H1 (cell line): ENCODE measurements at regions not wholly inside any gene's neighbourhood (a gene's known extent, or its start where the extent isn't known, plus 50 kb on each side); places are given as distances from the start of the nearest gene placed in this dataset.

Experiments
- CTCF ChIA-PET: fragments of 300-600 bp; sonication (Branson Sonifier 250); formaldehyde crosslinking; loops from one replicate; lab custom pipeline; 2021; ENCODE audit not compliant: partially characterized antibody; lab: Charles Lee
- POLR2A ChIA-PET: fragments of 300-600 bp; sonication (Branson Sonifier 250); formaldehyde crosslinking; loops from one replicate; lab custom pipeline; 2021; ENCODE audit warnings: inconsistent platforms; ENCODE audit not compliant: partially characterized antibody; lab: Charles Lee
- DNase-seq, 2 experiments: peaks; one replicate each; pipeline versions ENCODE4 v3.0.0 to v3.0.0-alpha.2; 2010 to 2022; ENCODE audit warnings: low spot score in 2 of 2, low read depth in 1 of 2, mixed read lengths in 1 of 2
- FAIRE-seq: peaks from 2 replicates; lab custom pipeline; 2011; peaks lifted over from hg19 to GRCh38; lab: Jason Lieb, UNC
- H2AFZ ChIP-seq: 2 replicates; pipeline ENCODE4 v1.8.1; 2012; ENCODE audit warnings: low read length, inconsistent platforms
- H2AK5ac ChIP-seq: 2 replicates; pipeline ENCODE4 v1.6.1; 2013; ENCODE audit warnings: low read depth, low read length
- H2BK120ac ChIP-seq: replicated peaks from 2 replicates; pipeline ENCODE3; 2013; ENCODE audit warnings: low read depth, low read length, inconsistent platforms
- H2BK12ac ChIP-seq: 2 replicates; pipeline ENCODE4 v1.6.1; 2013; ENCODE audit warnings: low read depth, low read length
- H2BK15ac ChIP-seq: 2 replicates; pipeline ENCODE4 v1.6.1; 2013; ENCODE audit warnings: low read length
- H2BK20ac ChIP-seq: 2 replicates; pipeline ENCODE4 v1.6.1; 2013; ENCODE audit warnings: low read length
- H2BK5ac ChIP-seq: 2 replicates; pipeline ENCODE4 v1.6.1; 2013; ENCODE audit warnings: low read depth, low read length
- H3K14ac ChIP-seq: 2 replicates; pipeline ENCODE4 v1.6.1; 2013; ENCODE audit warnings: inconsistent platforms; ENCODE audit not compliant: insufficient read length
- H3K18ac ChIP-seq: 2 replicates; pipeline ENCODE4 v1.6.1; 2013; ENCODE audit warnings: low read length; ENCODE audit errors: extremely low read depth
- H3K23ac ChIP-seq: 2 replicates; pipeline ENCODE4 v1.6.1; 2013; ENCODE audit warnings: inconsistent platforms; ENCODE audit not compliant: insufficient read length
- H3K23me2 ChIP-seq: 2 replicates; pipeline ENCODE4 v1.6.1; 2013; ENCODE audit warnings: low read depth, low read length
- H3K27ac ChIP-seq: 2 replicates; pipeline ENCODE4 v1.6.1; 2011; ENCODE audit warnings: low read depth, low read length, inconsistent platforms
- H3K27me3 ChIP-seq, 4 experiments: replicated peaks in 1 of 4; 1 replicate in 1 of 4; 2 replicates in 3 of 4; pipeline versions ENCODE4 v1.6.1 to v1.8.1; 2011 to 2013; ENCODE audit warnings: low read length in 3 of 4, mild to moderate bottlenecking in 3 of 4, inconsistent platforms in 2 of 4, mixed read lengths in 2 of 4, moderate library complexity in 1 of 4; ENCODE audit not compliant: control insufficient read depth in 3 of 4, insufficient read depth in 3 of 4; ENCODE audit errors: extremely low read depth in 1 of 4
- H3K36me3 ChIP-seq, 4 experiments: 2 replicates each; pipeline versions ENCODE4 v1.6.1 to v1.8.1; 2011 to 2013; ENCODE audit warnings: mild to moderate bottlenecking in 4 of 4, low read length in 3 of 4, moderate library complexity in 2 of 4, control low read depth in 1 of 4, inconsistent platforms in 1 of 4; ENCODE audit not compliant: insufficient read depth in 4 of 4, control insufficient read depth in 2 of 4
- H3K4ac ChIP-seq: replicated peaks from 2 replicates; pipeline ENCODE3; 2013; ENCODE audit warnings: low read length, low read depth, mixed read lengths, inconsistent platforms; ENCODE audit not compliant: insufficient read length
- H3K4me1 ChIP-seq, 4 experiments: replicated peaks in 1 of 4; 1 replicate in 1 of 4; 2 replicates in 3 of 4; pipeline versions ENCODE4 v1.6.1 to v1.8.1; 2011 to 2013; ENCODE audit warnings: low read length in 3 of 4, inconsistent platforms in 2 of 4, mixed read lengths in 1 of 4; ENCODE audit not compliant: insufficient read depth in 4 of 4, control insufficient read depth in 3 of 4
- H3K4me2 ChIP-seq, 2 experiments: 2 replicates each; pipeline versions ENCODE4 v1.6.1 to v1.8.1; 2011 to 2013; ENCODE audit warnings: low read depth in 2 of 2, low read length in 2 of 2, control low read depth in 1 of 2, inconsistent platforms in 1 of 2, mild to moderate bottlenecking in 1 of 2; ENCODE audit not compliant: insufficient read depth in 1 of 2
- H3K4me3 ChIP-seq, 4 experiments: fragments of 200-600, 300-600 bp in 1 of 4; sonication (generic), shearing (Covaris generic), sonication (Bioruptor Twin) in 1 of 4; 2 replicates each; pipeline versions ENCODE4 v1.5.1 to v1.8.1; 2011 to 2016; ENCODE audit warnings: low read length in 4 of 4, low read depth in 3 of 4, control low read depth in 2 of 4, inconsistent platforms in 2 of 4, mild to moderate bottlenecking in 2 of 4, mixed read lengths in 1 of 4, moderate library complexity in 1 of 4; ENCODE audit not compliant: insufficient read depth in 2 of 4; ENCODE audit errors: extremely low read depth in 1 of 4
- H3K56ac ChIP-seq: replicated peaks from 2 replicates; pipeline ENCODE3; 2013; ENCODE audit warnings: low read depth, mild to moderate bottlenecking, mixed read lengths, low read length, inconsistent platforms; ENCODE audit not compliant: insufficient read length
- H3K79me1 ChIP-seq: 2 replicates; pipeline ENCODE4 v1.6.1; 2013; ENCODE audit warnings: low read depth, low read length, control low read depth
- H3K79me2 ChIP-seq, 2 experiments: 2 replicates each; pipeline versions ENCODE4 v1.6.1 to v1.8.1; 2012 to 2013; ENCODE audit warnings: low read length in 2 of 2, mild to moderate bottlenecking in 2 of 2, inconsistent platforms in 1 of 2; ENCODE audit not compliant: insufficient read depth in 2 of 2, control insufficient read depth in 1 of 2
- H3K9ac ChIP-seq, 4 experiments: replicated peaks in 1 of 4; 1 replicate in 1 of 4; 2 replicates in 3 of 4; pipeline versions ENCODE4 v1.6.1 to v1.8.1; 2011 to 2013; ENCODE audit warnings: low read depth in 3 of 4, low read length in 3 of 4, control low read depth in 2 of 4, mild to moderate bottlenecking in 2 of 4, moderate library complexity in 2 of 4, inconsistent platforms in 1 of 4; ENCODE audit errors: extremely low read depth in 1 of 4
- H3K9me3 ChIP-seq, 2 experiments: 2 replicates each; pipeline versions ENCODE4 v1.6.1 to v1.8.1; 2012 to 2013; ENCODE audit warnings: mild to moderate bottlenecking in 2 of 2, moderate library complexity in 2 of 2, control low read depth in 1 of 2, inconsistent platforms in 1 of 2, low read depth in 1 of 2, low read length in 1 of 2, mixed read lengths in 1 of 2; ENCODE audit not compliant: insufficient read depth in 2 of 2
- H4K20me1 ChIP-seq, 2 experiments: replicated peaks in 1 of 2; 2 replicates each; pipeline versions ENCODE3 to v1.8.1; 2011 to 2013; ENCODE audit warnings: inconsistent platforms in 2 of 2, low read length in 2 of 2, mild to moderate bottlenecking in 1 of 2; ENCODE audit not compliant: insufficient read depth in 2 of 2, control insufficient read depth in 1 of 2
- H4K5ac ChIP-seq: 2 replicates; pipeline ENCODE4 v1.6.1; 2013; ENCODE audit warnings: low read length, low read depth, mixed read lengths, inconsistent platforms; ENCODE audit not compliant: insufficient read length
- H4K8ac ChIP-seq: 2 replicates; pipeline ENCODE4 v1.8.0; 2013; ENCODE audit warnings: mild to moderate bottlenecking, moderate library complexity, low read length, inconsistent platforms; ENCODE audit not compliant: insufficient read depth; ENCODE audit errors: extremely low read depth
- H4K91ac ChIP-seq: replicated peaks from 2 replicates; pipeline ENCODE3; 2013; ENCODE audit warnings: low read length, mixed read lengths, inconsistent platforms; ENCODE audit not compliant: insufficient read length
- BACH1 ChIP-seq: IDR thresholded peaks from 2 replicates; pipeline ENCODE4 v1.6.1; 2012; ENCODE audit warnings: low read length, improper control_type of control experiment
- BRCA1 ChIP-seq: IDR thresholded peaks from 2 replicates; pipeline ENCODE4 v1.6.1; 2012; ENCODE audit warnings: low read depth, low read length, improper control_type of control experiment
- CBX5 ChIP-seq: fragments of 300-800, 300-1000 bp; sonication (generic); IDR thresholded peaks from 2 replicates; pipeline ENCODE4 v1.7.1; 2016; ENCODE audit warnings: antibody characterized with exemption, low read length, low read depth
- CHD1 ChIP-seq: IDR thresholded peaks from 2 replicates; pipeline ENCODE4 v1.6.1; 2012; ENCODE audit warnings: low read depth, low read length, improper control_type of control experiment
- CTBP2 ChIP-seq: IDR thresholded peaks from 2 replicates; pipeline ENCODE4 v1.7.0; 2011; ENCODE audit warnings: borderline replicate concordance, mild to moderate bottlenecking, moderate library complexity, mixed read lengths, low read length; ENCODE audit not compliant: insufficient read depth, insufficient read length
- GABPA ChIP-seq: IDR thresholded peaks from 2 replicates; pipeline ENCODE4 v1.6.1; 2011; ENCODE audit warnings: mild to moderate bottlenecking, low read length, moderate library complexity, borderline replicate concordance; ENCODE audit not compliant: insufficient read depth
- JUN ChIP-seq: IDR thresholded peaks from 2 replicates; pipeline ENCODE4 v1.6.1; 2011; ENCODE audit warnings: low read depth, mild to moderate bottlenecking, improper control_type of control experiment, low read length
- KDM5A ChIP-seq: fragments of 200-600 bp; IDR thresholded peaks from 2 replicates; pipeline ENCODE4 v1.7.1; 2012; ENCODE audit warnings: mild to moderate bottlenecking, low read length, inconsistent platforms, mixed read lengths
- NANOG ChIP-seq: IDR thresholded peaks from 2 replicates; pipeline ENCODE4 v1.6.1; 2011; ENCODE audit warnings: low read length, low read depth, mild to moderate bottlenecking, inconsistent platforms; ENCODE audit not compliant: insufficient read depth, poor library complexity, severe bottlenecking
- SIN3A ChIP-seq, 2 experiments: IDR thresholded peaks in 1 of 2; conservative IDR thresholded peaks in 1 of 2; 2 replicates each; pipeline ENCODE4 v1.6.1; 2011 to 2012; ENCODE audit warnings: low read length in 2 of 2, improper control_type of control experiment in 1 of 2, low read depth in 1 of 2, mild to moderate bottlenecking in 1 of 2
- SP2 ChIP-seq: IDR thresholded peaks from 2 replicates; pipeline ENCODE4 v1.6.1; 2012; ENCODE audit warnings: mild to moderate bottlenecking, low read length, inconsistent platforms
- TAF7 ChIP-seq: optimal IDR thresholded peaks from 2 replicates; pipeline ENCODE3; 2011; ENCODE audit warnings: low read depth, mild to moderate bottlenecking, inconsistent platforms, low read length, moderate library complexity, borderline replicate concordance
- YY1 ChIP-seq: IDR thresholded peaks from 2 replicates; pipeline ENCODE4 v1.6.1; 2011; ENCODE audit warnings: low read depth, mild to moderate bottlenecking, low read length
- WGBS, 2 experiments: shearing (Covaris generic) in 1 of 2; methylation state at CpG; one replicate each; pipeline versions ENCODE4 v1.1.6 to v1.1.7; 2013 to 2015; ENCODE audit warnings: low lambda C conversion rate in 2 of 2, mixed read lengths in 2 of 2, inconsistent platforms in 1 of 2, low coverage in 1 of 2, missing lambda C conversion rate in 1 of 2; ENCODE audit not compliant: insufficient replicate concordance in 2 of 2, insufficient coverage in 1 of 2, insufficient read length in 1 of 2; ENCODE audit errors: extremely low coverage in 1 of 2, missing lambda C conversion rate in 1 of 2; 5-methylcytosine and 5-hydroxymethylcytosine counted together
- TF ChIP-seq, protein P1 (sequence below): IDR thresholded peaks from 2 replicates; pipeline ENCODE4 v1.6.1; 2011; ENCODE audit warnings: low read length, improper control_type of control experiment

DNA sequence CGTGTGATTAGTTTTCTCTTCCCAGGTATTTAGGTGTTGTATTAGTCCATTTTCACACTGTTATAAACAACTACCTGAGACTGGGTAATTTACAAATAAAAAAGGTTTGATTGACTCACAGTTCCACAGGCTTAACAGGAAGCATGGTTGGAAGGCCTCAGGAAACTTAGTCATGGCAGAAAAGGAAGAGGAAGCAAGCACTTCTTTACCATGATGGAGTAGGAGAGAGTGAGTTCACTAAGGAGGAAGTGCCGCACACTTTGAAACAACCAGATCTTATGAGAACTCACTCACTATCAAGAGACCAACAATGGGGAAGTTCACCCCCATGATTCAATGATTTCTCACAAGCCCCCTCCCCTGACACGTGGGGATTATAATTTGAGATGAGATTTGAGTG lies 1343.7 kb upstream of the GOT2 start:
- H4K91ac ChIP-seq, result no peak overlapping the region
- H3K79me1 ChIP-seq, result no peaks in the 10 kb centered on the region
- no peak overlapping the region for H3K9ac ChIP-seq
- no peaks in the 10 kb centered on the region for H4K20me1 ChIP-seq
- H2BK15ac ChIP-seq, result no peak overlapping the region
- 0 out of 4 replicates have a peak overlapping the region, but pooled peaks of 1 of the 2 experiments have one; percentile 18 for H3K4me2 ChIP-seq
- H3K56ac ChIP-seq, result no peak overlapping the region
- no peak for FAIRE-seq
- H3K14ac ChIP-seq, result no peak overlapping the region
- ChIA-PET CTCF (no interaction called here), POLR2A (no interaction called here)
- WGBS, 2 experiments, result 95% methylated on average over 3 of the region's 3 CpGs; no CpG with 5 or more reads in 1 of the 2 experiments
- H3K9me3 ChIP-seq, result no peaks in the 10 kb centered on the region; a peak in 1 of 4 replicates
- H3K23ac ChIP-seq, result no peak overlapping the region
- no peak overlapping the region for H4K8ac ChIP-seq
- no peak overlapping the region for H4K5ac ChIP-seq
- no peak overlapping the region; the same call in 1 of the 2 replicates for H2BK5ac ChIP-seq
- H3K4ac ChIP-seq, result no peak overlapping the region
- H3K79me2 ChIP-seq, result no peaks in the 10 kb centered on the region
- no peaks in the 10 kb centered on the region for H3K36me3 ChIP-seq
- no peak overlapping the region for H3K18ac ChIP-seq
- H2BK20ac ChIP-seq, result no peak overlapping the region
- H3K4me3 ChIP-seq, result no peak overlapping the region
- TF ChIP-seq SIN3A (conservative IDR thresholded peaks at IDR 0.05 in 1 of 2, IDR thresholded peaks at IDR 0.05 in 1 of 2; ENCODE audit: low read depth in 1 of 2, low read length in 2 of 2), result no peak
- TF ChIP-seq JUN, result no peak
- no peak for TF ChIP-seq BRCA1
- no peak for TF ChIP-seq NANOG
- TF ChIP-seq TAF7, result no peak
- TF ChIP-seq GABPA, result no peak
- TF ChIP-seq SP2, result no peak
- TF ChIP-seq CHD1, result no peak
- TF ChIP-seq KDM5A, result no peak
- no peak for TF ChIP-seq CTBP2
- TF ChIP-seq CBX5, result no peak
- no peak for TF ChIP-seq BACH1
- TF ChIP-seq, protein P1, sequence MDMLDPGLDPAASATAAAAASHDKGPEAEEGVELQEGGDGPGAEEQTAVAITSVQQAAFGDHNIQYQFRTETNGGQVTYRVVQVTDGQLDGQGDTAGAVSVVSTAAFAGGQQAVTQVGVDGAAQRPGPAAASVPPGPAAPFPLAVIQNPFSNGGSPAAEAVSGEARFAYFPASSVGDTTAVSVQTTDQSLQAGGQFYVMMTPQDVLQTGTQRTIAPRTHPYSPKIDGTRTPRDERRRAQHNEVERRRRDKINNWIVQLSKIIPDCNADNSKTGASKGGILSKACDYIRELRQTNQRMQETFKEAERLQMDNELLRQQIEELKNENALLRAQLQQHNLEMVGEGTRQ, result no peak
- TF ChIP-seq YY1, result no peak
- TF ChIP-seq, all 59 proteins: peak for 0
- Histone ChIP-seq H3K27me3 (no peaks in the 10 kb centered on the region), H3K27ac (no peak overlapping the region), H2BK120ac (no peak overlapping the region), H2BK12ac (no peak overlapping the region), H3K4me1 (peaks cover 0 to 2% (median 0%) of the 10 kb centered on the region in 4 experiments; a peak in 1 of 7 replicates), H2AK5ac (no peak overlapping the region), H2AFZ (peak overlapping the region; percentile 20; the same call in 1 of the 2 replicates), H3K23me2 (no peaks in the 10 kb centered on the region)
- no peak for DNase-seq
